GM19238 (cell line): ENCODE measurements at regions not wholly inside any gene's neighbourhood (a gene's known extent, or its start where the extent isn't known, plus 50 kb on each side); places are given as distances from the start of the nearest gene placed in this dataset.
"Not testable (repeated sequence)": the region's sequence is repeated elsewhere in the genome, so short reads cannot be mapped to it uniquely, and the experiment has no call there.

Experiments
- DNase-seq: peaks from one replicate; pipeline ENCODE4 v3.0.0; 2011; ENCODE audit warnings: low spot score; ENCODE audit not compliant: insufficient read length

DNA sequence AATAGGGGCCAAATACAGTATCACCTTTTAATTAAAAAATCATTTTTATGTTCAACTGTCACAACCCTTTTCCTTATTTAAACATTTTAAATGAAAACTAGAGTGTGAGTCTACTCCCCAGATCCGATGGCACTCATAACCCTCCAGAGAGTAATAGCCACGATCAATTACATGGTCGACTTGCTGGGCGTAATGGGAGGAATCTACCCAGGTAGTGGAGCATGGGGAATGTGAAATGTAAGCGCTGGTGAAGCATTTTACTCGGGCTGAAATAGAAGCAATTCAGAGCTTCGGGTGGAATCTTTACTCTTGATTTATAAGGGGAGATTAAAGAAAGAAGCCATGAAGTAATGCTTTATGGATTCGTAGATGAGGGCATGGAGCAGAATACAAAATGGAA, 321.9 kb downstream of the ACTR3B start:
- no peak for DNase-seq

DNA sequence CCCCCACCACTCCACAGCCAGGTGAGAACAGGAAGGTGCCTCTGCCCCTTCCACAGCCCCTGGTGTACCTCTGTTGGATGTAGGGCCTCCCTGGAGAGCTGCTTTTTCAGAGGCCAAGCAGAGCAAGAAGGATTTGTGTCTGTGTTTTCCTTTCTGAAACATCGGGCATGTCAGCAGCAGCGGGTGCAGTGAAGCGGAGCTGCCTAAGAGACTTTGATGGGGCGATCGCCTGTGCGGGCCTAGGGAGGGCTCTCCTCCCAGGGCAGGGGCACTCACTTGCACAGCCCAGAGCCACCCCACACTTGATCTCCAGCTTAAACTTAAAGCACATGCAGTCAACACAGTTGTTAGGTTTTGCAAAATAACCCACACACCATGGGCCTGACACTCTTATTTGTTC, 324.7 kb downstream of the ACTR3B start:
- no peak for DNase-seq

DNA sequence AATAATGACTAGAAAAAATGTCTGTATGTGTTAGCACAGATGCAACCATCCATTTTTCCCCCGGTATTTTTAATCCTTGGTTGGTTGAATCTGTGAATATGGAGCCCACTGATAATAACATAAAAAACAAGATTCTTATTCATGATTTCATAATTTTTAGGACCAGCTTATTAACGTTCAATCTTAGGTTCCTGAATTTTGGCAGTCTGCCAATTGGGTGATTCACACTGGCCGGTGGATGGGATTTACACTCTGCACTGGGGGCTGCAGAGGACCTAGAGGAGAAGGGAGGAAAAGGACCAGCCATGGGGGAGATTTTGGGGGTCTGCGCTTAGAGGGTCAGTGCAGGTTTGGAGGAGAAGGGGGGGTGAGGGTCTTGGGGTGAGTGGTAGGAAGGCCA, 327.9 kb downstream of the ACTR3B start:
- no peak for DNase-seq

DNA sequence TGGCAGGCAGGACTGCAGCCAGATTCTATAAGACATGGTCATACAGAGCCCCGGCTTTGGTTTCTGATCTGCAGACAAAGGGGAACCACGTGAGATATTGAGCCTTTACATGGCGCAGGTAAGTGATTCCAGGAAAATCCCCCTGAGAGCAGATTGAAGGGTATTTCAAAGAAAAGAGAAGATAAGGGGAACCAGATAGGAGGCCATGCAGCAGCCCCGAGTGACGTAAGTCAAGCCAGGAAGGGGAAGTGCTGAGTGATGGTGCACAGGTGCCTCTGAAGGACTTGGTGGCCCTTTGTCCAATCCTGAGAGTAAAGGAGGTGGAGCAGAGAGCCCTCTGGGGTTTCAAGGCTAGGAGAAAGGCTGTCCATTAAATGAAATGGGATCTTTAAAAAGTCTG, 329.0 kb downstream of the ACTR3B start:
- no peak for DNase-seq

DNA sequence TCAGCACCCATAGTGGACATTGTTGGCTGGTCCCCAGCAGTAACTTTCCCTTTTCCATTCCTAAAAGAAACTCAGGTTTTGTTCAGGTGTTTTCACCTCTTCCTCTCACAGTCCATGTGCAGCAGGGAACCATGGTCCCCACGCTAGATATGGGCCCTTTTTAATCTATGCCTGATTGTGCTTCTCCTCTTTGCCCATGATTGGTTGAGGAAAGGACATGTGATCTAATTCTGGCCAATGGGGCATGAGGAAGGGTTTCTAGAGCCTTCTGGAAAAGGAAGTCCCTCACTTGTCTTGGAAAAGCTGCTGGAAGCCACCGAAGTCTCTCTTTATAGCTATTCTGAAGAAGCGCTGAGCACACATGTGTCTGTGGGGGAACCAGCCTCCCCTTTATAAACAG, 330.7 kb downstream of the ACTR3B start:
- no peak for DNase-seq

DNA sequence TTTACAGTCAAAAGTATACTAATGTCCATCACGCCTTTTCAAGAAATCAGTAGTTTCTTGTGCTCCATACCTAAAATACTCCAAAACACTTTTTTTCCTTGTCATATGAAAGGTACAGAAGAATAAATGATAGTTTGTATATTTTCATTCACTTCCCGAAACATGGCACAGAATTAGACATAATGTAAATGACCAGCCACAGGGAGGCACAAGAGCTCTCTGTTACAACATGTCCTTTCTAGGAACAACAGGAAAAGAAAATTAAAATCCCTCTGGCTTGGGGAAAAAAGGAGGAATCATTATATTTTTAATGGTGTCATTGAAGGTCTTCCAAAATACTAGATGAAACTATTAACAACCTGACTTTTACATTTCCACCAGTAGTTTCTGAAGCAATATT, 331.2 kb downstream of the ACTR3B start:
- DNase-seq: no peak

DNA sequence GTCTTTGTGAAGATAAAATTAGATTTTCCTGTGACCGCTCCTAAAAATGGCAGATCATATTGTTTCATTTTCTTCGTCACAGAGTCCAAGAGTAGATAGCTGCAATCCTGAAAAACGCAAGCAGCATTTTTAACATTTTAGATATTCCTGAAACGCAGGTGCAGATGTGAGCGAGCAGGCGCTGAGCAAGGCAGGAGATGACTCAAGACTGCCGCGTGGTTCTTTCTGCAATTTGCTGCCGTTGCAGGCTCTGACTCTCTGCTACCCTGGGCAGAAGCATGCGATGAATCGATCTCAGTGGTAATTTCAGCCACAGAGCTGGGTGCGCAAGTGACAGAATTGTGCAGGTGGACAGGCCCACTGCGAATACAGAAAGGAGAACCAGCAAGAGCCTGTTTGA, 331.9 kb downstream of the ACTR3B start:
- no peak for DNase-seq

DNA sequence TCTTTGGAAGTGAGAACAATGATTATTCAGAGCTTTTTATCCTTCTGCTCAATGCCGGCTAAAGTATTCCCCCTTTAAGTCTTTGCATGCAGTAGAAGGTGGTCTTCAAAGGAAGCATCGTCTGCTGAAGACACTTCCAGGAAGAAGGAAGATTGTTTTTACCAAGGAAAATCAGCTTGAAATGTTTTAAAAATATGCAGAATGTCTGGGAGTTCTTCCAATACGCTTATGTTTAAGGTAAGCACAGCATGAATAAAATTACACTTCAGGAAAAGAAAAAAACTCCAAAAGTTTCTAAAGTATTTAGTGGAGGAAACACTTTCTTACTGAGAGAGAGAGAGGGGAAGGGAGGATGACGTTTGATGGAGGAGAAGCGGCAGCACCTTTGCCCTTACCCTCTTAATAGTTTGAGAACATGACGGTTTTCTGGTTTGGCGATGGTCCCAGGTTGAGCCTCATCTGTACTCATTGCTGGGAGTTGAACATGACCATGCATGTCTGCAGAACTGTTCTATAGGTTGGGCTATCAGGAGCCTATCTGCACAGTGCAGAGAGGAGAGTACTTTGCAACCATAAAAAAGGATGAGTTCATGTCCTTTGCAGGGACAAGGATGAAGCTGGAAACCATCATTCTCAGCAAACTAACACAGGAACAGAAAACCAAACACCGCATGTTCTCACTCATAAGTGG, 338.1 kb downstream of the ACTR3B start:
- no peak for DNase-seq

DNA sequence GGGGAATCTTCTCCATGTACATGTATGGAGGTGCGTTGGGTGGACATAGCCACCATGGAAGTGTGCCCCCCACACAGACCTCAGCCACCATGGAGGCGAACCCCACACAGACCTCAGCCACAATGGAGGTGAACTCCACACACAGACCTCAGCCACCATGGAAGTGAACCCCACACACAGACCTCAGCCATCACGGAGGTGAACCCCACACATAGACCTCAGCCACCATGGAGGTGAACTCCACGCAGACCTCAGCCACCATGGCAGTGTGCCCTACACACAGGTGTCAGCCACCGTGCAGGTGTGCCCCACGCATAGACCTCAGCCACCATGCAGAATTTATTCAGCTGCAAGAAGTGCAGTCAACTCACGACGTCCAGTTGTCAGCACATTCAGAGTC, 339.7 kb downstream of the ACTR3B start:
- DNase-seq: no peak

DNA sequence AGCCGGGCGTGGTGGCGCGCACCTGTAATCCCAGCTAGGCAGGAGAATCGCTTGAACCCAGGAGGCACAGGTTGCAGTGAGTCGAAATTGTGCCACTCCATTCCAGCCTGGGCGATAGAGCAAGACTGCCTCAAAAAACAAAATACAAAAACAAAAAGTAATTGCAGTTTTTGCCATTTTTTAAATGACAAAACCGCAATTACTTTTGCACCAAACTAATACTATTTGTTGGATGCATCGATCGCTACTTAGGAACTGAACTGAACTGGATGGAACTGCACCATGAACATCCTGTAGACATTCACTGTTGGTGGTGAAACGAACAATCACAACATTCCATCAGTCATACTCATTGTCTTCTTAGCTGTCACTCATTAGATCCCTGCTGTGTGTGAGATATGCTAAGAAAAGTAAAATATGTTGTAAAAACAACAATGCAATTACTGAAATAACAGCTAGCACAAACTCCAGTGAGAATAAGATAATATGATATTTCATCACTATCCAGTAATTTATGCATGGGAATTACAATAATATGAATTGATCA, 341.2 kb downstream of the ACTR3B start:
- no peak for DNase-seq

DNA sequence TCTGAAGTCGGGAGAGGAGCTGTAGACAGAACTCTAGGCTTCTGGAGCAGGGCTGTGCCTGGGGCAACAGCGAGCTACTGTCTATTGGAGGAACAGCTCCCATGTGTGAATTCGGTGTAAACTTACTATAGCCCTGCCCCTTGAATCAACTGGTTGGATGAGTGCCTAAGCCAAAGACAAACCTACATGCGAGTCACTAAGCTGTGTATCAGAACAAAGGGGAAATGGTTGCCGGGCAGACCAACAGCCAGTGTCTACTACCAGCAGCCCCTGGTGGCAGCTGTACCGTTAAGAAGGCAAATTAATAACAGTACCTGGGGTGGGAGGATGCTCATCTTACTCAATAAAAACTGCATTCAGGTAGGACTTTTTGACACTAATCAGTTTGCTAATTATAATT, 343.6 kb downstream of the ACTR3B start:
- DNase-seq: no peak

DNA sequence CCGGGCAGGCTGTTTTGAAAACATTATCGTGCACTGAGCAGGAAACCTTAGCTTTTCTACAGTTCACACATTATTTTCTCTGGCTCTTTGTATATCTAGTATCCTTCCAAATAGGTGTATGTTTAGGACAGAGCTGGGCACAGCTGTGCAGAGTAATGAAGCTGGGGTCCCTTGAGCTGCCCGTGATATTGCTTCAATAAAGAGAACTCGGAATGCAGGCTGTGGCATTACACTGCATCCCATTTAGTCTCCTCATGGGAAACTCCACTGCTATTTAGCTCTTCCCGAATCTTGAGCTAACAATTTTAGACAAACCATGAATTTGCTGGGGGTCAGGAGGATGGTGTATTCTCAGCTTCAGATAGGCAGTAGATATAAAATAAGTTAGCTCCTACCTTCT, 348.3 kb downstream of the ACTR3B start:
- DNase-seq: no peak

DNA sequence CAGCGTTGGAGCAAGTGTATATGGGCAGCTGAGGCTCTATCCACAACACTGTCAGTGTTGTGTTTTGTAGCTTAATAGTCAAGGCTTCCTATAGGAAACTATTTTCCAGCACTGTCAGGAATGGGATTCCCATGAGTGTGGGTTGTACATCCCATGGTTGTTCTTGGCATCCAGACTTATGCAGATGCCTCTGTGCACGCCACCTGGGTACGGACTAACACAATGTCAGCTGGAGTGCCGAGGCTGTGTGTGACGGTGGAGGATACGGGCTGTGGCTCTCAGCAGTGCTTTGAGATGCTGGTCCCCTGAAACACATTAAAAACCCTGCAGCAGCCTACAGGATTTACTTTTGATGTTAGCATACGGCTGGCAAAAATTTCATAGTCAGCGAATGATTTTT, 350.0 kb downstream of the ACTR3B start:
- DNase-seq: no peak

DNA sequence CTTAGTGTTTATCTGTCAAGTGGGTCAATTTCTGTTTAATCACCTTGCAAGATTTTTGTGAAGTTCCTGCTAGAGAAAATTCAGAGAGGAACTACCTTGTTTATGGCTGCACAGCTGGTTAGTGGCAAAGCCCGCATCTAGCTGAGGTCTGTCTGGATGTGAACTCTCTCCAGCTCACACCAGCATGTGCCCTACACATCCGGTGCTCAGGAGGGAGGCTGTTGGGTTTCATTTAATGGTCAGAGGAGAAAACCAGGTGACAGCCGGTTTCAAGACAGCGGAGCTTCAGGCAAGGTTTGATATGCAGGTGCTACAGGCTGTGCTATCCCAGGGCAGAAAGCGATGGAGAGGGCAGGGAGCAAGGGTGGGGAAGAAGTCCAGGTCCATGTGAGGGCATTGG, 351.1 kb downstream of the ACTR3B start:
- no peak for DNase-seq

DNA sequence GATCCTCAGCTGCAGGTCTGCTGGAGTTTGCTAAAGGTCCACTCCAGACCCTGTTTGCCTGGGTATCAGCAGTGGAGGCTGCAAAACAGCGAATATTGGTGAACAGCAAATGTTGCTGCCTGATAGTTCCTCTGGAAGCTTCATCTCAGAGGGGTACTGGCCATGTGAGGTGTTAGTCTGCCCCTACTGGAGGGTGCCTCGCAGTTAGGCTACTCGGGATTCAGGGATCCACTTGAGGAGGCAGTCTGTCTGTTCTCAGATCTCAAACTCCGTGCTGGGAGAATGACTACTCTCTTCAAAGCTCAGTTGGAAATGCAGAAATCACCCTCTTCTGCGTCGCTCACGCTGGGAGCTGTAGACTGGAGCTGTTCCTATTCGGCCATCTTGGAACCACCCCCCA, 362.7 kb downstream of the ACTR3B start:
- not testable (repeated sequence) for DNase-seq

DNA sequence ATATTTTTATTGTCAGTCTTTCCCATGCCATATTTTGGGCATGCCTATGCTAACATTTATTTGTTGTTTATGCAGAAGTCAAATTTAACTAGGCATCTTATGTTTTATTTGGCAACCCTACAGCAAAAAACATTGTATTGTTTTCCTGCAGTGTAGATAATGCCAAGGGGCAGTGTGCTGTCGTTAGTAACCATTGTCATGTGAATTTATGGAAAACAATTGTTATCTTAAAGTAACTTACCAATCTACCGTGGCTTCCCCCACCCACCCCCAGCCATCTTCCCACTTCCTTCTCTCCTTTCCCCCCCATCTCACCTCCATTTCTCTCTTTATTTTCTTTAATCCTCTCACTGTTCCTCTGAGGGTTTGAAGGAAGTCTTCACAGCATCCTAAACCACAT, 370.5 kb downstream of the ACTR3B start:
- DNase-seq: no peak

DNA sequence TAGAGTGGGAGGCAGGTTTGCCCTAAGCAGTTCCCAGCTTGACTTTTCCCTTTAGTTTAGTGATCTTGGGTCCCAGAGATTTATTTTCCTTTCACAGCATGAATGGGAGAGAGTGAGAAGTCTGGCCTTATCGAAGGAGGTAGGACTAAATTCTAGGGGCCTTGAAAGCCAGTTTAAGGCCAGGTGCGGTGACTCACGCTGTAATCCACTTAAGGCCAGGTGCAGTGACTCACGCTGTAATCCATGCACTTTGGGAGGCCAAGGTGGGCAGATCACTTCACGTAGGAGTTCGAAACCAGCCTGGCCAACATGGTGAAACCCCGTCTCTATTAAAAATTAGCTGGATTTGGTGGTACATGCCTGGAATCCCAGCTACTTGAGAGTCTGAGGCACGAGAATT, 392.2 kb downstream of the ACTR3B start:
- no peak for DNase-seq

DNA sequence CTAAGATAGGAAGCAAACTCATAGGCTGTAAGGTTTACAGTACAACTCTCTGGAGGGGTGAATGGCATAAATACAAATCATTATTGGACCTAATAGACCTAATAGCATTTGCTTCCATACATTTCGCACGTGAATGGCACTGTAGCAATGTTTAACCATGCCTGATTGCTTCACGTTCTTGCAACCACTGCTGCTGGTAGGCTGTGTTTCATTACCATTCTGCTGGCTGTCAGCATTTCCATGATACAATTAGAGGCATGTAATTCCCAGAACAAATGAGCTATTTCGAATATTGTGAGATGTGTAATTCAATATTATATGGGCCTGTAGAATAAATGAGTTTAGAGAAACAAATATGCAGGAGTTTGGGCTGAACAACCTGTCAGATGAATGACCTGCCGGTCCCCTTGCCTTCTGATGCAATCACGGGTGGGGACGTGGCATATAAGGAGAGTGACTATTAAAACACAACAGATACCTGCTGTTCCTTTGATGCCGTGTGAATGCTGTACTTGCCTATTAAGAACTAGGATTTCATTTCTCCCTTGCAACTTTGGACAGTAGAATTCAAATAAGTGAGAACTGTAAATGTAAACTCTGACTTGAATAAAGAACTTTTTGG, 393.4 kb downstream of the ACTR3B start:
- DNase-seq: no peak

DNA sequence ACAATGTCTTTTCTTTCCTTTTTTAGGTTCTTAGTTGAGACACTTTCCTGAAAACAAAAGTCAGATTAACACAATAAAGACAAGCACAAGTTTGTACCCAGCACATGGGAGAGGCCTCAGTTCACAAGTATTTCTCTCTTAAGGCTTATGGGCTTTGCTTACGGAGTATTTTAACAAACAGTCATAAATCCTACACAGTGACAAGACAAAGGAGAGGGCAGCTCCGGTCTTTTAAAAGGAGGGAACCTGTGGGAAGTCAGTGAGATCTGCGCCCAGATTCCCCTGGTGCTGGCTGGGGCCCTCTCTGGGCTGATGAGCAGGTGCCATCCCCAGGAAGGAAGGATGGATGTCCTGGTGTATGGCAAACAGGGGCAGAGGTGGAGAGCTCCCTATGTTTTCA, 398.6 kb downstream of the ACTR3B start:
- no peak for DNase-seq

DNA sequence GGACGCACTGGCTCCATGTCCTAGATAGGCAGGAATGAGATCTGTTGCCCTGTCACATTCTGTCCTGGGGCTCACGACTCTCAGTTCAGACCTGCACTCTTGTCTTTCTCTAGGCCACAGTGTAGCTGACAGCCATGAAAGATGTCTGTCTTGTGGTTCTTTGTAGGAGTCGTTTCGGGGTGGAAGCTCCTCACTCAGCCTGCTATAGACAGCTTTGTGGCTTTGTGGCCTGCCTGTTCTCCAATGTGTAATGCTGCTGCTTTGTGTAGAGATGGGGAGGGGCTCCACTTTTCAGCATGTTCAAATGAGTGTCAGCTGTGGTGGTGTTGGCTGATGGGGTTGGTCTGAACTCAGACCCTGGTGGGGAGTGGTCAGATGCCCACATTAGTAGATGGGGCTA, 410.7 kb downstream of the ACTR3B start:
- DNase-seq: no peak

DNA sequence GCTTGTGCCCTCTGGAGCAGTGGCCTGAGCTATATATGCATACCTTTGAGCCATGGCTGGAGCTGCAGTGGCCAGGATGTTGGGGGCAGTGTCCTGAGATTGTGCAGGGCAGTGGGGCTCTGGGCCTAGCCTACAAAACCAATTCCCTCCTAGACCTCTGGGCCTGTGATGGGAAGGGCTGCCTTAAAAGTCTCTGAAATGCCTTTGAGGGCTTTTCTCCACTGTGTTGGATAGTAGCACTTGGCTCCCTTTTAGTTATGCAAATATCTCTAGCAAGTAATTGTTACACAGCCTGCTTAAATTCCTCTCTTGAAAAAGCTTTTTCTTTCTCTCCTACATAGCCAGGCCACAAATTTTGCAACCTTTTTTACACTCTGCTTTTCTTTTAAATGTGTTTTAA, 426.4 kb downstream of the ACTR3B start:
- no peak for DNase-seq

DNA sequence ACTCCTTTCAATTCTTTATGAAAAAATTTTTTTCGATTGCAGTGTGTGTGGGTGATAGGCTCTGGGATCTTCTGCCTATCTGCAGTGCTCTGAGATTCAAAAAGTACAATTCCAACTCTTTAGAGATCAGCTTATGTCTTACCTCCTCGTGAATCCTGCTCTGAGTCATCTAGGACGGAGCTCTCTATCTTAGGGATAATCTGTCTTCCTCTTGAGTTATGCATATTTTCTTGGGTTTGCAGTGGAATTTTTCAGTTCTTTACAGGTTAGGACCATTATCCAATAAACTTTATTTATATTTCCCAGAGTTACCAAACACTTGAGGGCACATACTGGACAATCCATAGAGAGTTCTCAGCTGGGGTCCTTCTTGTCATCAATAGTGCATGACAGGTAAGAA, 428.6 kb downstream of the ACTR3B start:
- DNase-seq: no peak

DNA sequence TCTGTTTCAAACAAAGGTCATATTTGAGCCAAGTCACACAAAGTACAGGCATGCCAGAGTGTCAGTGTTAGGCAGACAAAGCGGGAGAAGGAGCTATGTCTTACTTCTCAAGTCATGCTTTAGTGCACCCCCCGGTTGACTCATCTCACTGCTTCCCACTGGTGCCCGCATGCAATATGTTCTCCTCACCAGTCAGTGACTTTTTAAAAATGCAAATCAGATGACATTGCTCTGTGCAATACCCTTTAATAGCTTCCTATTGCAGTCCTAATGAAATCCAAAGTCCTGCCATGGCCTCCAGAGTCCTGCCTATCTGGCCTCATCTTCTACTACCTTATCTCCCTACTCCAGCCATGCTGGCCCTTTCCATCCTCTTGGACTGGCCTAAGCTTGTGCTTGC, 429.1 kb downstream of the ACTR3B start:
- DNase-seq: no peak
